ENCODE measurements at regions not wholly inside any gene's neighbourhood (a gene's known extent, or its start where the extent isn't known, plus 50 kb on each side); places are given as distances from the start of the nearest gene placed in this dataset.
"Not testable (repeated sequence)": the region's sequence is repeated elsewhere in the genome, so short reads cannot be mapped to it uniquely, and the experiment has no call there.

DNA sequence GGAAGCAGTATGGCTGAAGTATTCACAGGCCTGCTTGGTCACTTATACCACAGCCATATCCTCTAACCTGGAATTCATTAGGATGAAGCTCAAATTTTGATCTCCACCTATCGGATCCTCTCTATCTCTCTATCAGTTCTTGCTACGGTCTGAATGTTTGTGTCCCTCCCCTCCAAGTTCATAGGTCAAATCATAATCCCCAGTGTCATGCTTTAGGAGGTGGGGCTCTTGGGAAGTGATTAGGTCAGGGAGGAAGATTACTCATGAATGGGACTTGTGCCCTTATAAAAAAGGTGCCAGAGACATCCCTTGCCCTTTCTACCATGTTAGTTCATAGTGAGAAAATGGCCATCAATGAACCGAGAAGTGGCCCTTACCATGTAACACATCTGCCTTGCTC lies 190.8 kb upstream of the MYLIP start:
- no peaks in the 10 kb centered on the region for H3K36me3 ChIP-seq (ENCODE audit: control insufficient read depth in 1 of 2, insufficient read depth in 2 of 2, low read length in 1 of 2)
- H3K9me3 ChIP-seq (ENCODE audit: control insufficient read depth, low read length): peaks cover 3% of the 10 kb centered on the region
- WGBS, 2 donors: 92 to 94% methylated on average over 3 of the region's 3 CpGs
- no peak overlapping the region for H3K4me3 ChIP-seq (ENCODE audit: low read length in 2 of 2)
- H3K27me3 ChIP-seq (ENCODE audit: control insufficient read depth in 1 of 2, insufficient read depth in 2 of 2, low read length in 1 of 2): no peaks in the 10 kb centered on the region
- no peaks in the 10 kb centered on the region for H3K4me1 ChIP-seq (ENCODE audit: control insufficient read depth in 1 of 2, insufficient read depth in 2 of 2, low read length in 2 of 2)
- no peak for ATAC-seq (ENCODE audit: low FRiP score)
- no peak overlapping the region for H3K27ac ChIP-seq (ENCODE audit: low read depth in 1 of 2, low read length in 2 of 2)
- intact Hi-C loops (cut with DNase I): no loop called here
- DNase-seq: no peak

DNA sequence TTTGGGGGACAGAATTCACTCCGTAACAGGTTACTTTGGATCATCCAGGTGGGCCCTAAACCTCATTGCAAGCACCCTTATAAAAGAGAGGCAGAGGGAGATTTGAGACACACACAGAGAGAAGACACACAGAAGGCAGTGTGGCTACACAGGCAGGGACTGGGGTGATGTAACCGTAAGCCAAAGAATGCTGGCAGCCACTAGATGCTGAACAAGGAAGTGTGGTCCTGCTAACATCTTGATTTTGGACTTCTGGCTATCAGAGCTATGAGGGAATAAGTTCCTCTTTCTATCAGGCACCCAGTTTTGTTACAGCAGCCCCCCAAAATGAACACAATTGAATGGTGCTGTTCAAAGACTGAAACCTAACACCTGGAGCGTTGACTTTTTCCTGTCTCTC lies 191.3 kb upstream of the MYLIP start:
- intact Hi-C loops (cut with DNase I): no loop called here
- no peaks in the 10 kb centered on the region for H3K36me3 ChIP-seq (ENCODE audit: control insufficient read depth in 1 of 2, insufficient read depth in 2 of 2, low read length in 1 of 2)
- H3K4me1 ChIP-seq (ENCODE audit: control insufficient read depth in 1 of 2, insufficient read depth in 2 of 2, low read length in 2 of 2): no peaks in the 10 kb centered on the region
- no peak for DNase-seq
- peaks cover 3% of the 10 kb centered on the region for H3K9me3 ChIP-seq (ENCODE audit: control insufficient read depth, low read length)
- H3K4me3 ChIP-seq (ENCODE audit: low read length in 2 of 2): no peak overlapping the region
- WGBS, 2 donors: 97 to 98% methylated on average over 3 of the region's 3 CpGs
- H3K27me3 ChIP-seq (ENCODE audit: control insufficient read depth in 1 of 2, insufficient read depth in 2 of 2, low read length in 1 of 2): no peaks in the 10 kb centered on the region
- ATAC-seq (ENCODE audit: low FRiP score): no peak
- H3K27ac ChIP-seq (ENCODE audit: low read depth in 1 of 2, low read length in 2 of 2): no peak overlapping the region

DNA sequence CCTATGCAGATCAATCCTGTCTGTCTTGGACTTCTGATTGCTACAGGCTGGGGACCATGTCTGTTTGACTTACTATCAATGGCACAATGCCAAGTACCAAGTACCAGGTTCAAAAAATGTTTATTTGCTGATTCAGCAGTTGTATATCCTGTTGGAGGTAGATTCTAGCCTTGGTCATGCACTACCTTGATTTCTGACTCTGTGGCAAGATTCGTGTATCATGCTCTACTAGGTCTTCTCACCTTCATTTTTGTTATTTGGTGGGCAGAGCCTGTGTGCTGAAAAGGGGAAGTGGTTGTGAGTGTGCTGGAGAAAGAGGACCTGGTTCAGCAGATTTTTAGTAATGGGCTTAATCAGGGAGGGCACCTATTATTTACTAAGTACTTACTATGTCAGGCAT lies 192.4 kb upstream of the MYLIP start:
- no peak overlapping the region for H3K27ac ChIP-seq (ENCODE audit: low read depth in 1 of 2, low read length in 2 of 2)
- WGBS, 2 donors: 86 to 90% methylated on average over 1 of the region's 1 CpG
- no peak for DNase-seq
- H3K4me3 ChIP-seq (ENCODE audit: low read length in 2 of 2): no peak overlapping the region
- H3K27me3 ChIP-seq (ENCODE audit: control insufficient read depth in 1 of 2, insufficient read depth in 2 of 2, low read length in 1 of 2): no peaks in the 10 kb centered on the region
- peaks cover 5% of the 10 kb centered on the region for H3K9me3 ChIP-seq (ENCODE audit: control insufficient read depth, low read length)
- no peak for ATAC-seq (ENCODE audit: low FRiP score)
- intact Hi-C loops (cut with DNase I): no loop called here
- no peaks in the 10 kb centered on the region for H3K36me3 ChIP-seq (ENCODE audit: control insufficient read depth in 1 of 2, insufficient read depth in 2 of 2, low read length in 1 of 2)
- no peaks in the 10 kb centered on the region for H3K4me1 ChIP-seq (ENCODE audit: control insufficient read depth in 1 of 2, insufficient read depth in 2 of 2, low read length in 2 of 2)

DNA sequence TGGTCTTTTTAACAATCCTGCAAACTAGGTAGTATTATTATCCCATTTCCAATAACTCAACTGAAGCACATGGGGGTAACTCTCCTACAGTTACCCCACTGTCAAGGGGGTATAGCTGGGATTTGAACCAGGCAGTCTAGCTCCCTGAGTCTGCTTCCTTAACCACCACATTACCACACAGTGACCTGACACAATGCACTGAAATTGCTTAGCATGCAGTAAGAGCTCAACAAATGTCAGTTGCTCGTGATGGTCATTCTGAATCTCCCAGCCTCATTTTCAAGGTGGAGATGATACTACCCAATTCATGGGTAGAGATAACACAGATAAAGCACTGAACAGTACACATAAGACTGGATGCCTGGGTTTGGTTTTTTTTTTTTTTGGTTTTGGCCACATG lies 193.2 kb upstream of the MYLIP start:
- peaks cover 0 to 2% of the 10 kb centered on the region in 2 donors for H3K27me3 ChIP-seq (ENCODE audit: control insufficient read depth in 1 of 2, insufficient read depth in 2 of 2, low read length in 1 of 2)
- DNase-seq (no peak), ATAC-seq (ENCODE audit: low FRiP score) (no peak)
- WGBS, 2 donors: 95 to 97% methylated on average over 1 of the region's 1 CpG
- peaks cover 6% of the 10 kb centered on the region for H3K9me3 ChIP-seq (ENCODE audit: control insufficient read depth, low read length)
- intact Hi-C loops (cut with DNase I): no loop called here
- H3K36me3 ChIP-seq (ENCODE audit: control insufficient read depth in 1 of 2, insufficient read depth in 2 of 2, low read length in 1 of 2): no peaks in the 10 kb centered on the region
- no peak overlapping the region for H3K4me3 ChIP-seq (ENCODE audit: low read length in 2 of 2)
- no peak overlapping the region for H3K27ac ChIP-seq (ENCODE audit: low read depth in 1 of 2, low read length in 2 of 2)
- H3K4me1 ChIP-seq (ENCODE audit: control insufficient read depth in 1 of 2, insufficient read depth in 2 of 2, low read length in 2 of 2): no peaks in the 10 kb centered on the region

DNA sequence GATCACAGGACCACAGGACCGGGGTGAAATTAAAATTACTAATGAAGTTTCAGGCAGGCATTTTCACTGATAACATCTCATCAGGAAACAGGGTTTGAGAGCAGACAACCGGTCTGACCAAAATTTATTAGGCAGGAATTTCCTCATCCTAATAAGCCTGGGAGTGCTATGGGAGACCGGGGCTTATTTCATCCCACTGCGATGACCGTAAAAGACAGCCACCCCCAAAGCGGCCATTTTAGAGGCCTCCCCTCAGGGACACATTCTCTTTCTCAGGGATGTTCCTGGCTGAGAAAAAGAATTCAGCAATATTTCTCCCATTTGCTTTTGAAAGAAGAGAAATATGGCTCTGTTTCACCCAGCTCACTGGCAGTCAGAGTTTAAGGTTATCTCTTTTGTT lies 197.2 kb upstream of the MYLIP start:
- H3K36me3 ChIP-seq (ENCODE audit: control insufficient read depth in 1 of 2, insufficient read depth in 2 of 2, low read length in 1 of 2); ATAC-seq (ENCODE audit: low FRiP score); H3K4me3 ChIP-seq (ENCODE audit: low read length in 2 of 2); H3K9me3 ChIP-seq (ENCODE audit: control insufficient read depth, low read length); H3K27me3 ChIP-seq (ENCODE audit: control insufficient read depth in 1 of 2, insufficient read depth in 2 of 2, low read length in 1 of 2); DNase-seq; intact Hi-C loops (cut with DNase I); H3K27ac ChIP-seq (ENCODE audit: low read depth in 1 of 2, low read length in 2 of 2); H3K4me1 ChIP-seq (ENCODE audit: control insufficient read depth in 1 of 2, insufficient read depth in 2 of 2, low read length in 2 of 2): not testable (repeated sequence)
- WGBS, 2 donors: 91 to 95% methylated on average over 6 of the region's 6 CpGs

DNA sequence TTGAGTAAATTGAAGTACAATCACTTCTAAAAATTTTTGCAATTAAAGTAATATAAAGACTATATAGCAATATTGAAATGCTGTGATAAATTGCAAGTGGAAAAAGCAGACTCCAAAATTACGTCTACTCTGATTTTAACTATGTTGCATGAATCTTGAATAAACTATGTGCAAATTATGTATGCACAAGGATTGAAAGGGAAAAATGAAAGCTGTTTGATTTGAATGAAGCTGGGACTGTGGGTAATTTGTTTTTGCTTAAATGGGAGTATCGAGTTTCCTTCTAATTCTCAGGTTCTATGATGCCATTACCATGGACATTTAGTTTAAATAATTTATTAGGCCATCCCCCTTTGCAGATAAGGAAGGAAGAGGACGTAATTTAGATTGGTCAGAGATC lies 198.7 kb upstream of the MYLIP start:
- WGBS, 2 donors: 83 to 85% methylated on average over 3 of the region's 3 CpGs
- Histone ChIP-seq H3K27me3 (ENCODE audit: control insufficient read depth in 1 of 2, insufficient read depth in 2 of 2, low read length in 1 of 2) (peaks cover 0 to 2% of the 10 kb centered on the region in 2 donors), H3K4me3 (ENCODE audit: low read length in 2 of 2) (no peak overlapping the region), H3K27ac (ENCODE audit: low read depth in 1 of 2, low read length in 2 of 2) (no peak overlapping the region), H3K36me3 (ENCODE audit: control insufficient read depth in 1 of 2, insufficient read depth in 2 of 2, low read length in 1 of 2) (no peaks in the 10 kb centered on the region), H3K4me1 (ENCODE audit: control insufficient read depth in 1 of 2, insufficient read depth in 2 of 2, low read length in 2 of 2) (no peaks in the 10 kb centered on the region), H3K9me3 (ENCODE audit: control insufficient read depth, low read length) (peaks cover 3% of the 10 kb centered on the region)
- intact Hi-C loops (cut with DNase I): no loop called here
- DNase-seq: no peak
- no peak for ATAC-seq (ENCODE audit: low FRiP score)

DNA sequence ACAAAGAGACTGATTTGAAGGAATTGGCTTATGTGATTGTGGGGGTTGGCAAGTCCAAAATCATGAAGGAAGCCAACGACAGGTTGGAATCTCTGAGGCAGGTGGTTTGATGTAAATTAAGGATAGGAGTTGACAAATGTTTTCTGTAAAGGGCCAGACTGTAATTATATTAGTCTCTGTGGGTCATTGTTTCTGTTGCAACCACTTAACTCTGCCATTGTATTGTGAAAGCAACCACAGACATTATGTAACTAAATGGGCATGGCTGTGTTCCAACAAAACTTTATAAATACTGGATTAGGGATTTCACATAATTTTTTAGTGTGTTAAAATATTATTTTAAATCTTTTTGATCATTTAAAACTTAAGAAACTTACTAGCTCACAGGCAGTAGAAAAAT lies 199.2 kb upstream of the MYLIP start:
- Histone ChIP-seq H3K36me3 (ENCODE audit: control insufficient read depth in 1 of 2, insufficient read depth in 2 of 2, low read length in 1 of 2) (no peaks in the 10 kb centered on the region), H3K9me3 (ENCODE audit: control insufficient read depth, low read length) (peaks cover 3% of the 10 kb centered on the region), H3K27me3 (ENCODE audit: control insufficient read depth in 1 of 2, insufficient read depth in 2 of 2, low read length in 1 of 2) (peaks cover 0 to 2% of the 10 kb centered on the region in 2 donors), H3K4me3 (ENCODE audit: low read length in 2 of 2) (no peak overlapping the region), H3K4me1 (ENCODE audit: control insufficient read depth in 1 of 2, insufficient read depth in 2 of 2, low read length in 2 of 2) (no peaks in the 10 kb centered on the region), H3K27ac (ENCODE audit: low read depth in 1 of 2, low read length in 2 of 2) (no peak overlapping the region)
- 93 to 100% methylated on average over 1 of the region's 1 CpG for WGBS, 2 donors
- DNase-seq (no peak), ATAC-seq (ENCODE audit: low FRiP score) (no peak)
- intact Hi-C loops (cut with DNase I): no loop called here

DNA sequence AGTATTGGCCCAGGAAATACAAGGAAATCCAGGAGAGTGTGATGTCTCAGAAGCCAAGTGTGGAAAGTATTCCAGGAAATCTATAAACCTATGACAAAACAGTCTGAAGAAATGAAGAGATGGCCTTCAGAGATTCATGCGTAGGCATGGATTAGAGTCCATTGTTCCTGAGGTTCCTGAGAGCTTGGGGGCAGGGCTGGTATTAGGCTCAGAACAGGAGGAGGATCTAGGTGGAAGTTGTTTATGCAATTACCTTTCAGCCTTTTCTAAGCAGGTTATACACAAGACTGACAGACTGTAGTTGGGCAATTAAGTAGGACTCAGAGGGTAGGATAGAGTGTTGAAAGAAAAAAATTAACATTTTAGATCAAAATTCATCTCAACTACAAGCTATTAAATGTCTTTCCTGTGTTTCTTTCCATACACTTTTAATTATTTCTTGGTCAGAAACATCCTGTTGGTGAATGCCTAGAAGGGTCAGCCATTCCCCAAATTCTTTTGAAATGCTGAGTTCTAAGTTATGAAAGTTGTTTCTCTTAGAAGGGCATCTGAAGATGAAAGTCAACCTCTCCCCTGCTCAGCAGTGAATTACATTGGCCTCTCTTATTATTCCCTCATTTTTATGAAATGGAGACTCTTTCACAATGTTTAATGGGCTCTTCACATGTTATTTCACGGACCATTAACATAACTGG lies 201.2 kb upstream of the MYLIP start:
- WGBS, 2 donors: 97 to 98% methylated on average over 2 of the region's 2 CpGs
- no peak for ATAC-seq (ENCODE audit: low FRiP score)
- peaks cover 0 to 2% of the 10 kb centered on the region in 2 donors for H3K27me3 ChIP-seq (ENCODE audit: control insufficient read depth in 1 of 2, insufficient read depth in 2 of 2, low read length in 1 of 2)
- no peak for DNase-seq
- H3K4me3 ChIP-seq (ENCODE audit: low read length in 2 of 2): no peak overlapping the region
- H3K9me3 ChIP-seq (ENCODE audit: control insufficient read depth, low read length): peaks cover 3% of the 10 kb centered on the region
- intact Hi-C loops (cut with DNase I): no loop called here
- peaks cover 0 to 3% of the 10 kb centered on the region in 2 donors for H3K4me1 ChIP-seq (ENCODE audit: control insufficient read depth in 1 of 2, insufficient read depth in 2 of 2, low read length in 2 of 2)
- H3K36me3 ChIP-seq (ENCODE audit: control insufficient read depth in 1 of 2, insufficient read depth in 2 of 2, low read length in 1 of 2): no peaks in the 10 kb centered on the region
- H3K27ac ChIP-seq (ENCODE audit: low read depth in 1 of 2, low read length in 2 of 2): no peak overlapping the region

DNA sequence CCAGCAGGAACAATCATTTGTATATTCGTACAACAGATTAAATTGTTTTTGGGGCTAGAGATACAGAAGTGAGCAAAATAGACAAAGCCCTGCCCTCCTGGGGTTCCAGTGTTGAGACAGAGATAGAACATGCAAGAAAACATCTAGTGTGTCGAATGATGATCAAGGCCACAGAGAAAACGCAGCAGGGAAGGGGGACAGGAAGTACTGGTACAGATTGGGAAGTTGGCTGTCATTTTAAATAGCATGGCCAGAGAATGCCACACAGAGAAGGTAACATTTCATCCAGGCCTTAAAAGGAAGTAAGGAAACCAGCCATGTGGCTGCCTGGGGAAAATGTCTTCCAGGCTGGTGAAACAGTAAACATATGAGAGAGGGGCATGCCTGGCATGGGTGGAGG lies 202.6 kb upstream of the MYLIP start:
- H3K27me3 ChIP-seq (ENCODE audit: control insufficient read depth in 1 of 2, insufficient read depth in 2 of 2, low read length in 1 of 2): peaks cover 0 to 2% of the 10 kb centered on the region in 2 donors
- peak overlapping the region in 1 of 2 donors; percentile 20 for H3K27ac ChIP-seq (ENCODE audit: low read depth in 1 of 2, low read length in 2 of 2)
- H3K4me1 ChIP-seq (ENCODE audit: control insufficient read depth in 1 of 2, insufficient read depth in 2 of 2, low read length in 2 of 2): peaks cover 0 to 3% of the 10 kb centered on the region in 2 donors
- no peak for ATAC-seq (ENCODE audit: low FRiP score)
- intact Hi-C loops (cut with DNase I): no loop called here
- H3K36me3 ChIP-seq (ENCODE audit: control insufficient read depth in 1 of 2, insufficient read depth in 2 of 2, low read length in 1 of 2): no peaks in the 10 kb centered on the region
- no peak overlapping the region for H3K4me3 ChIP-seq (ENCODE audit: low read length in 2 of 2)
- 11 to 12% methylated on average over 3 of the region's 3 CpGs for WGBS, 2 donors
- H3K9me3 ChIP-seq (ENCODE audit: control insufficient read depth, low read length): peaks cover 1% of the 10 kb centered on the region
- DNase-seq: no peak
